ENCODE measurements at regions not wholly inside any gene's neighbourhood (a gene's known extent, or its start where the extent isn't known, plus 50 kb on each side); places are given as distances from the start of the nearest gene placed in this dataset.
"Not testable (repeated sequence)": the region's sequence is repeated elsewhere in the genome, so short reads cannot be mapped to it uniquely, and the experiment has no call there.

GRCh38 chr9:62877987-62878386, 1688.2 kb downstream of the SPATA31A7 start:
- peak; percentile 17 to 65 (median 48) for DNase-seq

- not testable (repeated sequence) for DNase-seq
Measured at GRCh38 chr9:62880453-62880852, 1690.6 kb downstream of the SPATA31A7 start.

DNA sequence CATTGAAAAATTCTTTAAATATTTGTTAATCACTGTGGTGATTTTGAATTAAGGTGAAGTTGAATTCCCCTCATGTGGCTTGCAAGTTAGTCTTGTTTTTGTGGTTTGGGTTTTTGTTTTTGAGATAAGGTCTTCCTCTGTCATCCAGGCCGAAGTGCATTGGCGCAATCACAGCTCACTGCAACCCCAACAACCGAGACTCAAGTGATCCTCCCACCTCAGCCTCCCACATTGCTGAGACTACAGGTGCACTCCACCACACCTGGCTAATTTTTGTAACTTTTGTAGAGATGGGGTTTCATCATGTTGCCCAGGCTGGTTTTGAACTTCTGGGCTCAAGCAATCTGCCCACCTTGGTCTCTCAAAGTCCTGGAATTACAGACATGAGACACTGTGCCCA, 1691.1 kb downstream of the SPATA31A7 start:
- DNase-seq, result not testable (repeated sequence)

GRCh38 chr9:62881811-62882210, 1692.0 kb downstream of the SPATA31A7 start:
- DNase-seq, result not testable (repeated sequence)

- not testable (repeated sequence) for DNase-seq
Measured at GRCh38 chr9:62882717-62883116, 1692.9 kb downstream of the SPATA31A7 start.

- DNase-seq, result not testable (repeated sequence)
Measured at GRCh38 chr9:62896692-62897091, 1706.9 kb downstream of the SPATA31A7 start.

GRCh38 chr9:62897411-62898225, 1707.8 kb downstream of the SPATA31A7 start:
- peak in 2 of 4 experiments; percentile 2 to 28 for DNase-seq

DNA sequence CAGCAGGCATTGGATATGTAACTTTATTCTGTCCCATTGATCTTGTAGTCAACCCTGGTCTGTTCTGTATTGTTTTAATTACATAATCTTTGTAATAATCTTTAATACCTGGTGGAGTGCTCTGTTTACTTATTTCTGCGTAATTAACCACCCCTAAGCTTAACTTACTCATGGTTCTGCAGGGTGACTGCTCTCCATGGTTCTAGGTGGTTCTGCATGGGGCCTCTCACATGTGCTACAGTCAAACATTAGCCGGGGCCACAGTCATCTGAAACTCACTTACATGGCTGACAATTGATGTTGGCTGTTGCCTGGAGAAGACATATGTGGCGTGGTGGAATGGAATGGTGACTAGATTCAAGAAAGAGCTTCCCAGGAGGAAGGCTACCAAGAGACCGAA, 1709.8 kb downstream of the SPATA31A7 start:
- not testable (repeated sequence) for DNase-seq

DNA sequence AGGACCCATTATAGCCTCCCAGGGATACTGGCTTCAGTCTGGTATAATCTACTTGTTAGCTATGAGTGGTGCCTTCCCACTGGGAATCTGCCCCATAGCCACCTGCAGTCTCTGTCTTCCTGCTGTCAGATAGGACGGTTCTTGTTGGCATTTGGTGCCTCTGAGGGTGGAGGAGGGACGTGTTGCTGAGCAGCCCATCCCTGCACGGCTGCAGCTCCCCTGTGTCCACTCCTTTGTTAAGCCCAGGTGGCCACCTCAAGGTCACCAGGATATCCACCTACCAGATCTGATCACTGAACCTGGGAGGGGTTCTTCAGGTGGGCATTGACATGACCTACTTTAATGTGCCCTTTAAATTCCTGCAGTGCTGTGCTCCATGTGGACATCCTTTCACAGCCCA, 1714.2 kb downstream of the SPATA31A7 start:
- DNase-seq, result peak in 1 of 4 experiments; percentile 0

DNA sequence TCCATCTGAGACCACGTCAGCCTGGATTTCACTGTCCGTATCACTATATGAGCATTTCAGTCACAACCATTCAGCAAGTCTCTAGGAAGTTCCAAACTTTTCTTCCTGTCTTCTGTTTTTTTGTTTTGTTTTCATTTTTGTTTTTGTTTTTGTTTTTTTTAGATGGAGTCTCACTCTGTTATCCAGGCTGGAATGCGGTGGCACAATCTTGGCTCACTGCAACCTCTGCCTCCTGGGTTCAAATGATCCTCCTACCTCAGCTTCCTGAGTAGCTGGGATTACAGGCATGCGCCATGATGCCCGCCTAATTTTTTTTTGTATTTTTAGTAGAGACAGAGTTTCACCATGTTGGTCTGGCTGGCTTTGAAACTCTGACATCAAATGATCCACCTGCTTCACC, 1715.9 kb downstream of the SPATA31A7 start:
- not testable (repeated sequence) for DNase-seq

DNA sequence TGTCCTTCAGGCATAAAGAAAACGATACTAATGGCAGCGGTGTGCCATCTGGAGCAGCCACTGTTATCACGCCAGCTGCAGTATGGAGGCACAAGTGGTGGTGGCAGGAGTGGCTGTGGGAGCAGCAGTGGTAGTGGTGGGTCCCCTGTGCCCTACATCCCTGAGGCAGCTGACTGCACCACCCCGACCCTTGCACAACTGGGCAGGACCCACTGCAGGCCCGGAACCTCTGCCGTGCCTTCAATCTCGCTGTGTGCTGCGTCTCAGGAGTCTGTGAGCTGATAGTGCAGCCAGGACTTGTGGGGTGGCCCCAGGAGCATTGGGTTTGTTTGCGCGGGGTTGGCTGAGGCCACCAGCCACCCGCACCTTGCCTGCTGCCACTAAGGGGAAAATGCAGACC, 1718.0 kb downstream of the SPATA31A7 start:
- not testable (repeated sequence) for DNase-seq

GRCh38 chr9:62908271-62908670, 1718.4 kb downstream of the SPATA31A7 start:
- not testable (repeated sequence) for DNase-seq

- not testable (repeated sequence) for DNase-seq
Measured at GRCh38 chr9:62909447-62909846, 1719.6 kb downstream of the SPATA31A7 start.

GRCh38 chr9:62912278-62912677, 1722.4 kb downstream of the SPATA31A7 start:
- DNase-seq, result not testable (repeated sequence)

DNA sequence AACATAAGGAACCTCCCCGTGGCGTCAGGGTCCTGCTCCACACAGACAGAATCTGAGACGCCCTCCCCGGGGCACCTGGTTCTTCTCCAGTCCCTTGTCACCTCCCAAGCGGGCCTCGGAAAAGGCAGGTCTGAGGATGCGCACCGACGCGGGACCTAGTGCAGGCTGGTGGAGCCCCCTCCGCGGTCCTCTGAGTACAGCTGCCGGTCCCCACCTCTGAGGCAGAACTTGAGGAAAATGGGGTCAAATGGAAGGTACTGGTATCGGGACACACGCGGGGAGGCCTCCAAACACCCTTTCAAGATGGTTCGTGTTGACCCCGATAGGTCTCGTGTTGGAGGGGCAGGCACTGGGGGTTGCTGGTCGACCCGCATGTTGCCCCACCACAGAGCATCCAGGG, 1725.3 kb downstream of the SPATA31A7 start:
- DNase-seq, result not testable (repeated sequence)

- not testable (repeated sequence) for DNase-seq
Measured at GRCh38 chr9:62915661-62916060, 1725.8 kb downstream of the SPATA31A7 start.

DNA sequence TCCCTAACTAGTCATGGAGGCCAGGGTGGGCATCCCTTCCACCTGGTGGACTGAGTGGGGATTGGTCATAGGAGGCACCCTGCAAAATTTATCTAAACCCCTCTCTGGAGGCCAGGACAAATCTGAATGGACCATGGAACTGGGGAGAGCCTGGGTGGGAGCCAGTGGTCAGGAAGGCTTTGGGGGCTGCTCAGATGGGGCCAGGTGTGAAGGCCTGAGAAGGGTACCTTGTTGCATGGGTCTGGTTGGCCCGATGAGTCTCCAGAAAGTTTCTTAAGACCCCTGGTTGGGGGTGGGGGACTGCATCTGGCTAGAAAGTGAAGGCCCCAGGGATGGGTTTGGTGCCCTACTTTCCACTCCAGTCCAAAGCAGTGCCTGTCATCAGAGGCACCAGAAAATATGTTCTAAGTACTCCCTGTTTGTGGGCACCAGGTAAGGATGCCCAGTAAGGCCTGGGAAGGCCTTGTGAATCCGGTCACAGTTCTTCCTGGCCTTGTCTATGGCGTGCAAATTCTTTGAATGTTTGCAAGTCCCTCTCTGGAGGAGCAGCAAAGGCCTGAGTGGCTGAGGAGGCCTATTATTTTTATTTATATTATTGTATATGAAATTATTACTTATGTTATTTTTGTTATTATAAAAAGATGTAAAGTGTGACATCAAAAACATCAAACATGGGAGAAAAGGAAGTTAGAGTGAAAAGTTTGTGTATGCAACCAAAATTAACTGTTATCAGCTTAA, 1729.0 kb downstream of the SPATA31A7 start:
- DNase-seq, result not testable (repeated sequence)

DNA sequence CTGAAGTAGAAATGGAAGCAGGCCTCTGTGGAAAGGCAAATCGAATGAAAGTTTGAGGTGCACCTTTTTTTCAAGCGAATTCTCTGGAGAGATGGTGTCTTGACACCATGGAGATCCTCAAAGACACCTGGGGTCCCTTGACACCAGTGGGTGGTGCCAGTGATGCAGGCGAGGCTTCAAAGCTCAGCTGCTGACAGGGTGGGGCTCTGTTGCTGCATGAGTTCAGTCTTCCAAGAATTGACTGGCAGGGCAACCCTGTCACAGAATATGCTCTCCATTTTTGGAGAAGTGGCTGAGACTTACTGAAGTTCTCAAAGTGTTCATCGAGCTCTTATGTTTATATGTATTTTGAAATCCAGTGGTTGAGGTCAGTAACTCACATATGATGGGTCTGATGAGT, 1741.6 kb downstream of the SPATA31A7 start:
- DNase-seq, result not testable (repeated sequence)

DNA sequence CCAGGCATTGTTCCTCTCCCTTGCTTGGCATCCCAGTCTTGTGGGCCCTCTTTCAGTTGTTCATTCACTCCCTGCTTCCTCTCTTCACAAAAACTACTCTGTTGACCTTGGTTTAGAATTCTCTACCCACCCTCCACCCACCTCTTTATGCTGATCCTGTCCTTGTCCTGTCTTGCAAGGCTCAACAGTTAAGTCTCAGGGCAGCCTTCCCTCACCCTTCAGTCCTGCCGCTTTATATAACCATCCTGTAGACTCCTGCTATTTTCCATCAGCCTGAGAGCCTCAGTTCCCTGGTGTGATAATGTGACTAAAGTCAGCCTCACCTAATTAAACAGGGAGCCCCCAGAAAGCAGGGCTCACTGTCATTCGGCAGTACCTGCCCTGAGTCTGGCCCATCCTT, 1763.0 kb downstream of the SPATA31A7 start:
- DNase-seq, result not testable (repeated sequence)

All from suppressor macrophage (primary cell).